GM03348 (cell line): ENCODE measurements at regions not wholly inside any gene's neighbourhood (a gene's known extent, or its start where the extent isn't known, plus 50 kb on each side); places are given as distances from the start of the nearest gene placed in this dataset.

Experiments
- DNase-seq: peaks from one replicate; pipeline ENCODE4 v3.0.0; 2012; ENCODE audit warnings: low spot score

DNA sequence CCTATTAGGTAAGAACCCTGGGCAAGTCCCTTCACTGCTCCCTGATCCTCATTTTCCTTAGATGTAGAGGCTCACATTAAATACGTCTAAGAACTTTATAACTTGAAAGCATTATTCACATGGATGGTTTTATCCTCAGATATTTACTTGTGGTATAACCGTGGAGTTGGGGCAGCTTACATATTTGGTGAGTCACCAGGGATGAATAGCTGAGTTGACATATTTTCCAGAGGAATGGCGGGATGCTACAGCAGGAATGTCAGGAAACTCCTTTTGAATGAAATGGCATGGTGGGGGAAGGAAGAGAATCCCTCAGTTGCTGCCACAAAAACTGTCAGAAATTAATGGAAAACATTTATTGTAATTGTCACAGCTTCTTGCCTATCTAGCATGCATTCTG lies 165.3 kb upstream of the RPS6KA3 start:
- peak; percentile 29 for DNase-seq

- no peak for DNase-seq
These were observed 164.8 kb upstream of the RPS6KA3 start for GRCh38 chrX:20431486-20431885.

DNA sequence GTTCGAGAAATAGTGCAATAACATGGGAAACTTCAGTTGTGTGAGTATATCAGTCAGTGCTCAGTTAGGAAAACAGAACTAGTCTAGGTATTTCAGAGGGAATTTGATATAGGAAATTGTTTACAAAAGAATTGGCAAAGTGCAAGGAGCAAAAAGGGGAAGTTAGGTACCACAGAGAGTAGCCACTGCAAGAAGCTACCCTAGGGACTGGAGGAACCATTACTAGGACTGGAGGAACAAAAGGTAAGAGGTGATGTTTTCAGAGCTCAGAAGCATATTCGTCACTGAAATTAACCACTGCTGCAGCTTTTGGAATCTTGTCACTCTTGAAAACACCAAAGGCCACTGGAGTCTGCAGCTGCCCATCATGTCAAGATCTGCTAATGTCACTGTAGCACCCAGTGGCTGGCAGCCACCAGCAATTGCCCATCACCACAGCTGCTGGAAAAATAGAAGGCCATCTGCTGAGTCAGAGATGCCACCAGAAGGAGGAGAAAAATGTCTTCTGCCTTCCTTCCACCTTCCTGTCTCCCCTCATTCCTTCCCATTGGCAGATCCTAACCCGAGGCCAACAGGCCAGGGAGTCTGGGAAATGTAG lies 160.6 kb upstream of the RPS6KA3 start:
- no peak for DNase-seq

- no peak for DNase-seq
These were observed 155.0 kb upstream of the RPS6KA3 start for GRCh38 chrX:20421697-20422096.

- DNase-seq = no peak
These were observed 154.6 kb upstream of the RPS6KA3 start for GRCh38 chrX:20421275-20421674.

DNA sequence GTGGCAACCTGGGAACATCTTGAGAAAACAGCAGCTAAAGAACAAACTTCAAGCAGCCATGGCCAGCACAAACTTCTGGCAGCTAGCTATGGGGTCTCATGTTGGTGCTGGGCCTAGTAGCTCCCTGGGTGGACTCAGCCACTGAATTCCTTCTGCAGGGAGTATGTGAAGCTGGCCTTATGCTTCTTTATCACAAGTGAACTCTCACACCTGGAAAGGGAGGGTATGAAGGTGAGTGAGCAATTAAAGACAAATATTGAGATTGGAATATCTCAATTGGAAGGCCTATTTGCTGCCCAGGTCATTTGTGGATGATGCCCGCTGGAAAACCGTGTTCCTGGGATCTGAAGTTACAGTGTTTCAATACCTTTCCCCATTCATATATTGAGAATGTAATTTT lies 153.3 kb upstream of the RPS6KA3 start:
- no peak for DNase-seq

GRCh38 chrX:20418379-20419150 lies 151.9 kb upstream of the RPS6KA3 start:
- no peak for DNase-seq

- DNase-seq = no peak
These were observed 148.2 kb upstream of the RPS6KA3 start for GRCh38 chrX:20414762-20415445.

GRCh38 chrX:20414066-20414465 lies 147.4 kb upstream of the RPS6KA3 start:
- no peak for DNase-seq

- no peak for DNase-seq
These were observed 146.3 kb upstream of the RPS6KA3 start for GRCh38 chrX:20412871-20413486.

GRCh38 chrX:20410540-20410939 lies 143.8 kb upstream of the RPS6KA3 start:
- no peak for DNase-seq

- DNase-seq = no peak
These were observed 143.3 kb upstream of the RPS6KA3 start for GRCh38 chrX:20409991-20410390.

GRCh38 chrX:20402956-20403355 lies 136.2 kb upstream of the RPS6KA3 start:
- no peak for DNase-seq

DNA sequence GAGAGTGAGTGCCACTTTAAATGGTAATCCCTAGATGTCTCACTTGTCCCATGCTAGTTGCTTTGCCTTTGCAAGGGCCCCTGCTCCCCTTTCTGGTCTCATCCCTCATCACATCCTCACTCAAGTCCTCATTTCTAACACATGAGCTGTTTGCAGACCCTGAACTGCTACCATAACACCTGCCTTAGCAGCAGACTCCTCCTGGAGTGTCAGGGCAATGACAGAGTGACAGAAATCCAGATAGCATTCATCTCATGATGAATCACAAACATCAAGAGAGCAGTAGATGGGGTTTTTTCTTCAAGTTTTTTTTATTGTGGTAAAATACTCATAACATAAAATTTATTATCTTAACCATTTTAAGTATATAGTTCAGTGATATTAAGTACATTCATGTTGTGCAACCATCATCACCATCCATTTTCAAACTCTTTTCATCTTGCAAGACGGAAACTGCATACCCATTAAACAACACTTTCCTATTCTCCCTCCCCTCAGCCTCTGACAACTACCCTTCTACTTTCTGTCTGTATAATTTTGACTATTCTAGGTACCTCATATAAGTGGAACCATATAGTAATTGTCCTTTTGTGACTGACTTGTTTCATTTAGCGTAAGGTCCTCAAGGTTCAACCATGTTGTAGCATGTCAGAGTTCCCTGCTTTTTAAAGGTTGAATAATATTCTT lies 133.2 kb upstream of the RPS6KA3 start:
- no peak for DNase-seq

GRCh38 chrX:20397587-20397986 lies 130.9 kb upstream of the RPS6KA3 start:
- DNase-seq = no peak

DNA sequence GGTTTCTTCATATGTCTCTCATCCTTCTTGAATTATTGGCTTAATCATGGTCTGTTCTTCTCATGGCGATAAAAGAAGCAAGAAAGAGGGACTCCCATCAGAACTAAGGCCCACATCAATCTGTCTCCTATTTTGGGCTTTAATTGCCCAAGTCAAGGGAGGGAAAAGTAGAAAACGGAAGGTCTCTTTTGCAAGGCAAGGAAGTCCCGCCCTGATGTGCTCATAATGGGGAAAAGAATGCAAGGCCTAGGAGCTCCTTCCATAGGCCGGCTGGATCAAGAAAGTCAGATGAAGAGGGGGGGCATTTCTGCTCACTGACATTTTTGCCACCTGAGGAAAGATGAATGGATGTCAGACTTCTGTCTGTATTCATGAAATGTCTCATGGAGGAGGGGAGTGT lies 127.7 kb upstream of the RPS6KA3 start:
- no peak for DNase-seq

DNA sequence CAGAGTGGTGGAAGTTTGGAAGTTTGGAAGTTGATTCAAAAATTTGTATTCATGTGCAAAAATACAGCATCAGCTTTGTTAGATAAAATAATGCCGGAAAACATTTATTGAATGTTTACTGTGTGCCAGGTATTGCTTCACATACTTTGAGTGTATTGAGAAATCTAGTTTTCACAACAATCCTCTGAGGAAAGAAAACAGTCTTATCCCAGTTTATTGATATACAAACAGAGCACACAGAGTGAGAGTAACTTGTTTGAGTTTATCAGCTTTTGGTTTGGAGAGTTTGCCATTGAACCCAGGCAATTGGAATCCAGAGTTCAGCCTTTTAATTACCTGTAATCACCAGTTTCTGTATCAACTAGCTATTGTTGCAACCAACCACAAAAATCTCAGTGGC lies 127.2 kb upstream of the RPS6KA3 start:
- no peak for DNase-seq

DNA sequence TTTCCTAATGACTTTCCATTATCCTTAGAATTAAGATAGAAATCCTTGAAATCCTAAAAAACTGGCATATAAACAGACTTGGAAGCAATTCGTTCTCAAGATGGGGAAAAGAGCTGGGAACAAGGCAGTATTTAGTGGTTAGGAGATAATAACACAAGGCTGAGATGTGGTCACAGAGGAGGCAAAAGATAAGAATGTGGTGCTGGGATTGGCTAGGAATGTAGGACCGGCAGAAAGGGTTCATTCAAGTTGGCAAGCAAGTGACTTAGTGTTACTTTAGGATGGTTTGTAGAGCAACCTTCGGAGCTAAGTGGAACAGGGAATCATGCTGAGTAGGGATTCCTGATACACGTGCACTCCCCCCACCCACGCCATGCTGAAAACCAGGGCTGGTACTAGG lies 121.9 kb upstream of the RPS6KA3 start:
- DNase-seq = no peak

DNA sequence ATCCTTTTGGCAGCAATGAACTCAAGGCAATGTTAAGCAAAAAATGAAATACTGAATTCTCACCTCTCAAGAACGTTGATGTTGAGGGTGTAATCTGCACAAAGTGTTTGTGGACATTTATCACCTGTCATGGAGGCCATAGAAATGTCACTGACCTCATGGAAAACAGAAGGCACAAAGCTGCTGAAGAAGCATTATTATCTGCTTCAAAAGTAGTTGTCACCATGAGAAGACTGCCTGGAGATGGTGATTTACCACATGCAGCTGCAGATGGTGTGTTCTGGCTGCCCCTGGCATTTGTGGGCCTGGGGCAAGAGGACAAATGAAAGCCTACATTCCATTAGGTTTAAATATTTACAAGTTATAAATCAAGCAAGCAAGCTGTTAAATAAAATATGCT lies 116.8 kb upstream of the RPS6KA3 start:
- no peak for DNase-seq

DNA sequence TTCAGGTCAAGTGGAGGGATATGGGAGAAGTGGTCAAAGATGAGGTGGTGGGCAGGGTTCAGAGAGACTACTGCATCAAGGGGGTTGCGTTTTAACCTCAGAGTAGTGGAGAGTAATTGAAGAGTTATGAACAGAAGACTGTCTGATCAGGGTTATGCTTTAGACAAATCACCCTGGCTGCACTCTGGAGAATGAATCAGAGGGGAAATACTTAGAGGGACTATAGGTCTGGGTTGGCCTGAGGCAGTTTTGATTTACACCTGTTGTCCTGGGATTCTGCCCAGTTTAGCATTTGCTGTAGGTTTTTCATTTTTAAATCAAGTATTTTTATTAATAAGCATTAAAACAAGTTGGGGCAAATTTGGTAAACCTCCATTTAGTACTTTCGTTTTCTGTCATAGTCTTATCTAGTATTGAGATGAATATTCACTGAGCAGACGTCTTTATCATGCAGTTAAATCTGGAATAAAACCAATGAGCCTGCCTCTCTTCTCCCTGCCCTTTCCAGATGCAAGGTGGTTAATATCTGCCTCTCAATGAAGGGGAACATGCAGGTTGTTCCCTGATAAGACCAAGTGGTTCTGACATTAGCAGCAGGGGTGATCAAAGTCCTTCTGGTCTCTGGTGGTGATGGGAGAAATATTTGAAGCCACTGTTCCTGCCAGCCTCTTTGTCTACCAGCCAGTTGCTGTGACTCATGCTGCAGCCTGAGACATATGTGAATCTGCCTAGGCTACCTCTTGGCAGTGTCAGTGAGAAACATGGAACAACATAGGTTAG lies 116.0 kb upstream of the RPS6KA3 start:
- DNase-seq = no peak

DNA sequence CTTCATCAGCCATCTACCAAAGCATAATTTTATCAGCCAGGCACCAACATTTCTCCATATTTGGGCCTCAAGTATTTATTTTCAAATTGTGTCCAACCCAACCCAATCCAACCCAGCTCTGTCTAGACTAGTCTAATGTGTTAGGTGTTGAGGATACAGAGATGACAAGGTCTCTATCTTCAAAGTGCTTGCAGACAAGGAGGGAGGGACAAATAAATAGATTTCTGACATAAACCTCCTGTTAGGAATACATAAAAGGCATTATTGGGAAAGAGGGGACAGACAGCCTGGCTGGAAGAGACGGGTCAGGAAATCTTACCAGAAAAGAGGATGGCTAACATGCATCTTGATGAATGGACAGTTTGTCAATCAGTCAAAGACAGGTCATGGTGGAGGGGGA lies 115.4 kb upstream of the RPS6KA3 start:
- DNase-seq = no peak
